ENCODE measurements at regions not wholly inside any gene's neighbourhood (a gene's known extent, or its start where the extent isn't known, plus 50 kb on each side); places are given as distances from the start of the nearest gene placed in this dataset.

GRCh38 chr5:96067251-96067650, 105.6 kb upstream of the ELL2 start:
- no peak overlapping the region for H3K27ac ChIP-seq
- no peaks in the 10 kb centered on the region for H3K9me3 ChIP-seq
- no peak for DNase-seq (ENCODE audit: low spot score in 2 of 2)
- no peaks in the 10 kb centered on the region for H3K4me1 ChIP-seq
- no peaks in the 10 kb centered on the region for H3K36me3 ChIP-seq
- TF ChIP-seq, protein P1, sequence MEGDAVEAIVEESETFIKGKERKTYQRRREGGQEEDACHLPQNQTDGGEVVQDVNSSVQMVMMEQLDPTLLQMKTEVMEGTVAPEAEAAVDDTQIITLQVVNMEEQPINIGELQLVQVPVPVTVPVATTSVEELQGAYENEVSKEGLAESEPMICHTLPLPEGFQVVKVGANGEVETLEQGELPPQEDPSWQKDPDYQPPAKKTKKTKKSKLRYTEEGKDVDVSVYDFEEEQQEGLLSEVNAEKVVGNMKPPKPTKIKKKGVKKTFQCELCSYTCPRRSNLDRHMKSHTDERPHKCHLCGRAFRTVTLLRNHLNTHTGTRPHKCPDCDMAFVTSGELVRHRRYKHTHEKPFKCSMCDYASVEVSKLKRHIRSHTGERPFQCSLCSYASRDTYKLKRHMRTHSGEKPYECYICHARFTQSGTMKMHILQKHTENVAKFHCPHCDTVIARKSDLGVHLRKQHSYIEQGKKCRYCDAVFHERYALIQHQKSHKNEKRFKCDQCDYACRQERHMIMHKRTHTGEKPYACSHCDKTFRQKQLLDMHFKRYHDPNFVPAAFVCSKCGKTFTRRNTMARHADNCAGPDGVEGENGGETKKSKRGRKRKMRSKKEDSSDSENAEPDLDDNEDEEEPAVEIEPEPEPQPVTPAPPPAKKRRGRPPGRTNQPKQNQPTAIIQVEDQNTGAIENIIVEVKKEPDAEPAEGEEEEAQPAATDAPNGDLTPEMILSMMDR (IDR thresholded peaks at IDR 0.05) = no peak
- no peak for TF ChIP-seq EP300 (IDR thresholded peaks at IDR 0.05)
- TF ChIP-seq POLR2A (IDR thresholded peaks at IDR 0.05) = no peak
- 85% methylated on average over 1 of the region's 1 CpG for WGBS, 2 donors
- no peaks in the 10 kb centered on the region for H3K27me3 ChIP-seq
- no peak overlapping the region for H3K4me3 ChIP-seq

DNA sequence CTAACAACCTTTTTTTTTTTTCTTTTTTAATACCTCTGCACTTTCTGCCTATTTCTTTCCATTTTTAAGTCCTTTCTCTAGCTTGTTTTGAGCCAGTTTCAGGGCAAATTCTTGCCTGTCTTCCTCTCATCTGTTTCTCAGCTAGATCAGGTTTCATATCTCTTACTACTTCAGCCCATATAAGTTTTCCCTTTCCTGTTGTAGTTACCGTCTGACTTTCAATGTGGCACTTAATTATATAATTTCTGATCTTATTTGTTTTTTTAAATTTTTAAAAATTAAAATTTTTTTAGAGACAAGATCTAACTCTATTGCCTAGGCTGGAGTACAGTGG, 104.7 kb upstream of the ELL2 start:
- WGBS, 2 donors = 52 to 65% methylated on average over 1 of the region's 1 CpG
- DNase-seq (ENCODE audit: low spot score in 2 of 2) = no peak
- no peak overlapping the region for H3K27ac ChIP-seq
- no peaks in the 10 kb centered on the region for H3K36me3 ChIP-seq
- no peak overlapping the region for H3K4me3 ChIP-seq
- no peaks in the 10 kb centered on the region for H3K27me3 ChIP-seq
- H3K4me1 ChIP-seq = no peaks in the 10 kb centered on the region
- TF ChIP-seq POLR2A (IDR thresholded peaks at IDR 0.05) = no peak
- no peaks in the 10 kb centered on the region for H3K9me3 ChIP-seq

GRCh38 chr5:96065685-96066385, 104.2 kb upstream of the ELL2 start:
- H3K9me3 ChIP-seq = no peaks in the 10 kb centered on the region
- DNase-seq (ENCODE audit: low spot score in 2 of 2) = no peak
- TF ChIP-seq EP300 (IDR thresholded peaks at IDR 0.05) (no peak), POLR2A (IDR thresholded peaks at IDR 0.05) (no peak)
- TF ChIP-seq, protein P1 (IDR thresholded peaks at IDR 0.05) = no peak
- no peaks in the 10 kb centered on the region for H3K4me1 ChIP-seq
- no peak overlapping the region for H3K27ac ChIP-seq
- H3K4me3 ChIP-seq = no peak overlapping the region
- H3K36me3 ChIP-seq = no peaks in the 10 kb centered on the region
- H3K27me3 ChIP-seq = no peaks in the 10 kb centered on the region

GRCh38 chr5:96064877-96065276, 103.2 kb upstream of the ELL2 start:
- Histone ChIP-seq H3K36me3 (no peaks in the 10 kb centered on the region), H3K4me1 (no peaks in the 10 kb centered on the region), H3K27ac (no peak overlapping the region), H3K4me3 (no peak overlapping the region), H3K27me3 (no peaks in the 10 kb centered on the region), H3K9me3 (no peaks in the 10 kb centered on the region)
- DNase-seq (ENCODE audit: low spot score in 2 of 2) = no peak
- TF ChIP-seq EP300 (IDR thresholded peaks at IDR 0.05) = no peak
- no peak for TF ChIP-seq POLR2A (IDR thresholded peaks at IDR 0.05)
- TF ChIP-seq, protein P1 (IDR thresholded peaks at IDR 0.05) = no peak
- 92 to 93% methylated on average over 2 of the region's 2 CpGs for WGBS, 2 donors

DNA sequence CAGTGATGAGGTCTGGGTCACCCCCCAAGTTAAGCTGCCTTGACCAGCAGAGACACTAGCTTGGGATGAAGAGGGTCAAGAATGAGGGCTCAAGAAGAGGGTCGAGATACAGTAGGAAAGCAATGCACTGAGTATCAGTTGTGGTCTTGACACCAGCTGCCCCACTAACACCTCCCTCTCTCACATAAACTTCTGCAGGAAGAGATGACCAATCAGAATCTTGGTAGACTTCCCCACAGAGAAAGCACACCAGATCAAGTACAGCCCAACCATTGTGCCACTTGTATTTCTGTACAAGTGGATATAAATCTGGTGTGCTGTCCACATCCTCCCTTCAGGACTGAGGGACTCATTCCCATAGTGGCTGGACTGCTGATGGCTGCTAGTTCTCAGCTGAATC, 101.2 kb upstream of the ELL2 start:
- Histone ChIP-seq H3K4me3 (no peak overlapping the region), H3K9me3 (no peaks in the 10 kb centered on the region), H3K4me1 (no peaks in the 10 kb centered on the region), H3K36me3 (no peaks in the 10 kb centered on the region), H3K27ac (no peak overlapping the region), H3K27me3 (no peaks in the 10 kb centered on the region)
- DNase-seq (ENCODE audit: low spot score in 2 of 2) = no peak
- WGBS, 2 donors = 67 to 80% methylated on average over 1 of the region's 1 CpG
- TF ChIP-seq EP300 (IDR thresholded peaks at IDR 0.05) = no peak
- TF ChIP-seq, protein P1 (IDR thresholded peaks at IDR 0.05) = no peak
- TF ChIP-seq POLR2A (IDR thresholded peaks at IDR 0.05) = no peak

GRCh38 chr5:96058084-96058483, 96.4 kb upstream of the ELL2 start:
- H3K4me1 ChIP-seq = no peaks in the 10 kb centered on the region
- TF ChIP-seq, protein P1 (IDR thresholded peaks at IDR 0.05) = no peak
- TF ChIP-seq POLR2A (IDR thresholded peaks at IDR 0.05) (no peak), EP300 (IDR thresholded peaks at IDR 0.05) (no peak)
- no peak for DNase-seq (ENCODE audit: low spot score in 2 of 2)
- H3K36me3 ChIP-seq = no peaks in the 10 kb centered on the region
- no peaks in the 10 kb centered on the region for H3K27me3 ChIP-seq
- no peak overlapping the region for H3K4me3 ChIP-seq
- no peak overlapping the region for H3K27ac ChIP-seq
- H3K9me3 ChIP-seq = no peaks in the 10 kb centered on the region

Data from tibial nerve (tissue), 4 donors.